MM.1S (cell line): ENCODE measurements at regions not wholly inside any gene's neighbourhood (a gene's known extent, or its start where the extent isn't known, plus 50 kb on each side); places are given as distances from the start of the nearest gene placed in this dataset.

ENCODE experiments used
- DNase-seq: peaks from one replicate; pipeline ENCODE4 v3.0.0-alpha.2; 2015
- H2AFZ ChIP-seq: fragments of 300-600 bp; sonication (generic); 2 replicates; pipeline ENCODE4 v1.6.0; 2016; ENCODE audit warnings: antibody characterized with exemption, low read length
- H3F3A ChIP-seq: fragments of 300-600 bp; sonication (generic); 2 replicates; pipeline ENCODE4 v1.6.1; 2016; ENCODE audit warnings: mild to moderate bottlenecking, antibody characterized with exemption, low read length, moderate library complexity, mixed read lengths; ENCODE audit not compliant: insufficient read depth
- H3K27ac ChIP-seq: fragments of 300-600 bp; sonication (generic); 2 replicates; pipeline ENCODE4 v1.5.1; 2016; ENCODE audit warnings: mild to moderate bottlenecking, low read length
- H3K27me3 ChIP-seq: fragments of 300-600 bp; sonication (generic); replicated peaks from 2 replicates; pipeline ENCODE4 v1.6.0; 2016; ENCODE audit warnings: low read length; ENCODE audit not compliant: insufficient read depth
- H3K36me3 ChIP-seq: fragments of 300-600 bp; sonication (generic); replicated peaks from 2 replicates; pipeline ENCODE4 v1.6.1; 2016; ENCODE audit warnings: mild to moderate bottlenecking, low read length, mixed read lengths; ENCODE audit not compliant: insufficient read depth
- H3K4me1 ChIP-seq: fragments of 300-600 bp; sonication (generic); 2 replicates; pipeline ENCODE4 v1.6.1; 2016; ENCODE audit warnings: low read length, mixed read lengths
- H3K4me2 ChIP-seq: fragments of 300-600 bp; sonication (generic); 2 replicates; pipeline ENCODE4 v1.6.0; 2016; ENCODE audit warnings: low read depth, low read length
- H3K4me3 ChIP-seq: fragments of 300-600 bp; sonication (generic); 2 replicates; pipeline ENCODE4 v1.5.1; 2016; ENCODE audit warnings: low read length, mixed read lengths
- H3K79me2 ChIP-seq: fragments of 300-600 bp; sonication (generic); 2 replicates; pipeline ENCODE4 v1.6.1; 2016; ENCODE audit warnings: mixed run types, low read length, mixed read lengths
- H3K9ac ChIP-seq: fragments of 300-600 bp; sonication (generic); 2 replicates; pipeline ENCODE4 v1.6.1; 2016; ENCODE audit warnings: low read length, mixed read lengths
- H3K9me2 ChIP-seq: fragments of 300-600 bp; sonication (generic); replicated peaks from 2 replicates; pipeline ENCODE4 v1.6.1; 2016; ENCODE audit warnings: mild to moderate bottlenecking, low read length, mixed read lengths; ENCODE audit not compliant: insufficient read depth
- H3K9me3 ChIP-seq: fragments of 300-600 bp; sonication (generic); replicated peaks from 2 replicates; pipeline ENCODE4 v1.6.1; 2016; ENCODE audit warnings: mild to moderate bottlenecking, low read length, mixed read lengths; ENCODE audit not compliant: insufficient read depth
- H4K20me1 ChIP-seq: fragments of 300-600 bp; sonication (generic); 2 replicates; pipeline ENCODE4 v1.6.1; 2016; ENCODE audit warnings: mild to moderate bottlenecking, low read length, moderate library complexity, mixed read lengths; ENCODE audit not compliant: insufficient read depth
- EZH2 ChIP-seq: fragments of 300-600 bp; sonication (generic); optimal IDR thresholded peaks from 2 replicates; pipeline ENCODE3; 2017; ENCODE audit warnings: low read depth, mild to moderate bottlenecking, antibody characterized with exemption, low read length, mixed read lengths
- EZH2phosphoT487 ChIP-seq: fragments of 300-600 bp; sonication (generic); IDR thresholded peaks from 2 replicates; pipeline ENCODE4 v1.6.1; 2018; ENCODE audit warnings: antibody characterized with exemption, low read length
- TF ChIP-seq, protein P1 (sequence below): fragments of 300-600 bp; sonication (generic); IDR thresholded peaks from 2 replicates; pipeline ENCODE4 v1.5.1; 2016; ENCODE audit warnings: antibody characterized with exemption, low read length, mixed read lengths

- Histone ChIP-seq H2AFZ (no peak overlapping the region), H3K27me3 (no peaks in the 10 kb centered on the region), H3K79me2 (no peaks in the 10 kb centered on the region), H3K4me1 (no peaks in the 10 kb centered on the region), H3K4me3 (no peak overlapping the region), H3K27ac (no peak overlapping the region), H3K4me2 (no peak overlapping the region), H3K9me2 (no peaks in the 10 kb centered on the region), H3K36me3 (no peaks in the 10 kb centered on the region), H3K9ac (no peak overlapping the region), H4K20me1 (no peaks in the 10 kb centered on the region), H3F3A (no peaks in the 10 kb centered on the region), H3K9me3 (no peaks in the 10 kb centered on the region)
- TF ChIP-seq EZH2phosphoT487: no peak
- no peak for TF ChIP-seq EZH2
- TF ChIP-seq, protein P1, sequence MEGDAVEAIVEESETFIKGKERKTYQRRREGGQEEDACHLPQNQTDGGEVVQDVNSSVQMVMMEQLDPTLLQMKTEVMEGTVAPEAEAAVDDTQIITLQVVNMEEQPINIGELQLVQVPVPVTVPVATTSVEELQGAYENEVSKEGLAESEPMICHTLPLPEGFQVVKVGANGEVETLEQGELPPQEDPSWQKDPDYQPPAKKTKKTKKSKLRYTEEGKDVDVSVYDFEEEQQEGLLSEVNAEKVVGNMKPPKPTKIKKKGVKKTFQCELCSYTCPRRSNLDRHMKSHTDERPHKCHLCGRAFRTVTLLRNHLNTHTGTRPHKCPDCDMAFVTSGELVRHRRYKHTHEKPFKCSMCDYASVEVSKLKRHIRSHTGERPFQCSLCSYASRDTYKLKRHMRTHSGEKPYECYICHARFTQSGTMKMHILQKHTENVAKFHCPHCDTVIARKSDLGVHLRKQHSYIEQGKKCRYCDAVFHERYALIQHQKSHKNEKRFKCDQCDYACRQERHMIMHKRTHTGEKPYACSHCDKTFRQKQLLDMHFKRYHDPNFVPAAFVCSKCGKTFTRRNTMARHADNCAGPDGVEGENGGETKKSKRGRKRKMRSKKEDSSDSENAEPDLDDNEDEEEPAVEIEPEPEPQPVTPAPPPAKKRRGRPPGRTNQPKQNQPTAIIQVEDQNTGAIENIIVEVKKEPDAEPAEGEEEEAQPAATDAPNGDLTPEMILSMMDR: no peak
- DNase-seq: no peak
Measured at GRCh38 chr6:170174124-170174770, 116.6 kb downstream of the DLL1 start.

GRCh38 chr6:170173335-170173881 lies 117.5 kb downstream of the DLL1 start:
- H3K4me1 ChIP-seq: no peaks in the 10 kb centered on the region
- H3K27me3 ChIP-seq: no peaks in the 10 kb centered on the region
- no peak overlapping the region for H3K4me3 ChIP-seq
- H3K36me3 ChIP-seq: no peaks in the 10 kb centered on the region
- no peak overlapping the region for H3K4me2 ChIP-seq
- DNase-seq: no peak
- H2AFZ ChIP-seq: no peak overlapping the region
- no peaks in the 10 kb centered on the region for H3K9me3 ChIP-seq
- H3K9me2 ChIP-seq: no peaks in the 10 kb centered on the region
- no peaks in the 10 kb centered on the region for H4K20me1 ChIP-seq
- H3K27ac ChIP-seq: no peak overlapping the region
- H3K9ac ChIP-seq: no peak overlapping the region
- TF ChIP-seq EZH2phosphoT487 (no peak), EZH2 (no peak)
- TF ChIP-seq, protein P1: no peak
- H3F3A ChIP-seq: no peaks in the 10 kb centered on the region
- H3K79me2 ChIP-seq: no peaks in the 10 kb centered on the region

DNA sequence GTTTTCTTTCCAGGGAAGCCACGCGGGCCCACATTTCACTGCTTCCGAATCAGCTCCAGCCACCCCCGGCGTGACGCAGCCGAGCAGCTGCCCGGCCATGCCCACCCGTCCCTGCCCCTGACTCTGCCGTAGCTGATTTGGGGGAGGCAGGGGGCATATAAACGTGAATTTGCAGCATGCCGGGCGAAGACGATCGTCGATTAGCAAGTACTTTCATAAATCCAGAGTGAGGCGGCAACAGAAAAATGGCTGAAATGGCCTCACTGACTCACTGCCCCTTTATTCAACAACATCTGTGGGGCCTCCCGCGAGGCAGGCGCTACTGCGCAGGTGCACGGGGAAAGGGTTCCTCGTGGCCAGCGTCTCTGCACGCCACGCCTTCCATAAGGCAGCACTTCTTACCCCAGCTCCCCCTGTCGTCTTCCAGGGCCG lies 118.0 kb downstream of the DLL1 start:
- Histone ChIP-seq H2AFZ (no peak overlapping the region), H3F3A (no peaks in the 10 kb centered on the region), H3K4me1 (no peaks in the 10 kb centered on the region), H3K9ac (no peak overlapping the region), H3K4me2 (no peak overlapping the region), H3K27ac (no peak overlapping the region), H4K20me1 (no peaks in the 10 kb centered on the region), H3K9me3 (no peaks in the 10 kb centered on the region), H3K27me3 (no peaks in the 10 kb centered on the region), H3K36me3 (no peaks in the 10 kb centered on the region), H3K9me2 (no peaks in the 10 kb centered on the region), H3K4me3 (no peak overlapping the region), H3K79me2 (no peaks in the 10 kb centered on the region)
- DNase-seq: no peak
- no peak for TF ChIP-seq EZH2

DNA sequence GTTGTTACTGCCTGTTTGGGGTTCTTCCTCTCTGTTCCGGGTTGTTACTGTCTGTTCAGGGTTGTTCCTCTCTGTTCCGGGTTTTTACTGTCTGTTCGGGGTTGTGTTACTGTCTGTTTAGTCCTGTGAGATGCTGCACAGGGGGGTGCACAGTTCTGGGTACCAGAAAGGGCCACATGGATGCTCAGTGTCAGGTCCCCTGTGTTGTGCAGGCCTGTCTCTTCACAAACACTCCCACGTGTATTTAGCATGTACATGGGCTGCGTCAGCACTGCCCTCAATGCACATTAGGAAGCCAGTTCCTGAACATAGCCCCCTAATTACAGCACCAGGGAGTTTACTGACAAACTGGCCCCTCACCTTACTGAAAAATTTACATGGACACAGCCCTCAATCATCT lies 118.5 kb downstream of the DLL1 start:
- no peaks in the 10 kb centered on the region for H3K9me2 ChIP-seq
- H3K36me3 ChIP-seq: no peaks in the 10 kb centered on the region
- H3K4me3 ChIP-seq: no peak overlapping the region
- no peaks in the 10 kb centered on the region for H3K27me3 ChIP-seq
- H3K9me3 ChIP-seq: no peaks in the 10 kb centered on the region
- H2AFZ ChIP-seq: no peak overlapping the region
- no peak overlapping the region for H3K9ac ChIP-seq
- no peaks in the 10 kb centered on the region for H4K20me1 ChIP-seq
- H3K4me2 ChIP-seq: no peak overlapping the region
- H3K79me2 ChIP-seq: no peaks in the 10 kb centered on the region
- no peaks in the 10 kb centered on the region for H3F3A ChIP-seq
- no peak overlapping the region for H3K27ac ChIP-seq
- H3K4me1 ChIP-seq: no peaks in the 10 kb centered on the region
- TF ChIP-seq EZH2phosphoT487: no peak
- TF ChIP-seq EZH2: no peak
- TF ChIP-seq, protein P1: no peak
- DNase-seq: no peak
